ENCODE measurements at regions not wholly inside any gene's neighbourhood (a gene's known extent, or its start where the extent isn't known, plus 50 kb on each side); places are given as distances from the start of the nearest gene placed in this dataset.

DNA sequence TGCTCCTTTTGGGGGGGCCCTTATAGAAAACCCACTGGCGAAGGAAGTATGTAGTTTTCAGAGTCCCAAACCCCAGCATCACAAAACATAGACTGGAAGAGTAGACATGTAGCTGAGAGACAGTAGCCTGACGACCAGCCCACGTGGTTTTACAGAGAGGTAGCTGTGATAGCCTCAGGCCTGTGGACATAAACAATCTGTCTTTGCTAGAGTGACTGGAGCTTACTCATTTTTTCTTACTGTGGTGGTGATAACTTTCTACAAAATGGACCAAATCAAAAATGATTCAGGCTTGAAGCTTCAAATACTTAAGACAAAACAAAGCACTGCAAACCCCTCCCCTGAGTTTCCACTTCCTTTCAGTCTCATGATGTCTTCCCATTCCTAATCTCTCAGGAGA is 497.0 kb downstream of the RWDD3 start:
- no peak for TF ChIP-seq GABPA (IDR thresholded peaks at IDR 0.05 in 1 of 2, conservative IDR thresholded peaks at IDR 0.05 in 1 of 2)
- TF ChIP-seq, protein P1, sequence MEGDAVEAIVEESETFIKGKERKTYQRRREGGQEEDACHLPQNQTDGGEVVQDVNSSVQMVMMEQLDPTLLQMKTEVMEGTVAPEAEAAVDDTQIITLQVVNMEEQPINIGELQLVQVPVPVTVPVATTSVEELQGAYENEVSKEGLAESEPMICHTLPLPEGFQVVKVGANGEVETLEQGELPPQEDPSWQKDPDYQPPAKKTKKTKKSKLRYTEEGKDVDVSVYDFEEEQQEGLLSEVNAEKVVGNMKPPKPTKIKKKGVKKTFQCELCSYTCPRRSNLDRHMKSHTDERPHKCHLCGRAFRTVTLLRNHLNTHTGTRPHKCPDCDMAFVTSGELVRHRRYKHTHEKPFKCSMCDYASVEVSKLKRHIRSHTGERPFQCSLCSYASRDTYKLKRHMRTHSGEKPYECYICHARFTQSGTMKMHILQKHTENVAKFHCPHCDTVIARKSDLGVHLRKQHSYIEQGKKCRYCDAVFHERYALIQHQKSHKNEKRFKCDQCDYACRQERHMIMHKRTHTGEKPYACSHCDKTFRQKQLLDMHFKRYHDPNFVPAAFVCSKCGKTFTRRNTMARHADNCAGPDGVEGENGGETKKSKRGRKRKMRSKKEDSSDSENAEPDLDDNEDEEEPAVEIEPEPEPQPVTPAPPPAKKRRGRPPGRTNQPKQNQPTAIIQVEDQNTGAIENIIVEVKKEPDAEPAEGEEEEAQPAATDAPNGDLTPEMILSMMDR (IDR thresholded peaks at IDR 0.05; ENCODE audit: low read depth, low read length, missing input control) = no peak
- TF ChIP-seq RAD21 (IDR thresholded peaks at IDR 0.05) = no peak
- TF ChIP-seq EGR1 (IDR thresholded peaks at IDR 0.05; ENCODE audit: low read depth in 2 of 2) = no peak
- no peak for TF ChIP-seq SP1 (IDR thresholded peaks at IDR 0.05)
- TF ChIP-seq, protein P2, sequence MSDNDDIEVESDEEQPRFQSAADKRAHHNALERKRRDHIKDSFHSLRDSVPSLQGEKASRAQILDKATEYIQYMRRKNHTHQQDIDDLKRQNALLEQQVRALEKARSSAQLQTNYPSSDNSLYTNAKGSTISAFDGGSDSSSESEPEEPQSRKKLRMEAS (IDR thresholded peaks at IDR 0.05) = no peak
- TF ChIP-seq, protein P3, sequence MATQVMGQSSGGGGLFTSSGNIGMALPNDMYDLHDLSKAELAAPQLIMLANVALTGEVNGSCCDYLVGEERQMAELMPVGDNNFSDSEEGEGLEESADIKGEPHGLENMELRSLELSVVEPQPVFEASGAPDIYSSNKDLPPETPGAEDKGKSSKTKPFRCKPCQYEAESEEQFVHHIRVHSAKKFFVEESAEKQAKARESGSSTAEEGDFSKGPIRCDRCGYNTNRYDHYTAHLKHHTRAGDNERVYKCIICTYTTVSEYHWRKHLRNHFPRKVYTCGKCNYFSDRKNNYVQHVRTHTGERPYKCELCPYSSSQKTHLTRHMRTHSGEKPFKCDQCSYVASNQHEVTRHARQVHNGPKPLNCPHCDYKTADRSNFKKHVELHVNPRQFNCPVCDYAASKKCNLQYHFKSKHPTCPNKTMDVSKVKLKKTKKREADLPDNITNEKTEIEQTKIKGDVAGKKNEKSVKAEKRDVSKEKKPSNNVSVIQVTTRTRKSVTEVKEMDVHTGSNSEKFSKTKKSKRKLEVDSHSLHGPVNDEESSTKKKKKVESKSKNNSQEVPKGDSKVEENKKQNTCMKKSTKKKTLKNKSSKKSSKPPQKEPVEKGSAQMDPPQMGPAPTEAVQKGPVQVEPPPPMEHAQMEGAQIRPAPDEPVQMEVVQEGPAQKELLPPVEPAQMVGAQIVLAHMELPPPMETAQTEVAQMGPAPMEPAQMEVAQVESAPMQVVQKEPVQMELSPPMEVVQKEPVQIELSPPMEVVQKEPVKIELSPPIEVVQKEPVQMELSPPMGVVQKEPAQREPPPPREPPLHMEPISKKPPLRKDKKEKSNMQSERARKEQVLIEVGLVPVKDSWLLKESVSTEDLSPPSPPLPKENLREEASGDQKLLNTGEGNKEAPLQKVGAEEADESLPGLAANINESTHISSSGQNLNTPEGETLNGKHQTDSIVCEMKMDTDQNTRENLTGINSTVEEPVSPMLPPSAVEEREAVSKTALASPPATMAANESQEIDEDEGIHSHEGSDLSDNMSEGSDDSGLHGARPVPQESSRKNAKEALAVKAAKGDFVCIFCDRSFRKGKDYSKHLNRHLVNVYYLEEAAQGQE (IDR thresholded peaks at IDR 0.05) = no peak

All from liver (tissue), 3 donors.